Neural crest cell (in vitro differentiated cells): ENCODE measurements at regions not wholly inside any gene's neighbourhood (a gene's known extent, or its start where the extent isn't known, plus 50 kb on each side); places are given as distances from the start of the nearest gene placed in this dataset.

Source experiments
- DNase-seq: peaks from one replicate; pipeline ENCODE4 v3.0.0; 2021; ENCODE audit warnings: low read depth, mixed read lengths, low spot score
- H3K27ac Mint-ChIP-seq: one replicate; pipeline ENCODE4 v1.8.0; 2021; ENCODE audit warnings: mild to moderate bottlenecking, mixed read lengths; ENCODE audit not compliant: unreplicated experiment
- H3K27me3 Mint-ChIP-seq: 2 replicates; pipeline ENCODE4 v1.8.0; 2021; ENCODE audit warnings: low read depth, mild to moderate bottlenecking, mixed read lengths
- H3K36me3 Mint-ChIP-seq: 2 replicates; pipeline ENCODE4 v1.8.0; 2021; ENCODE audit warnings: low read depth, mild to moderate bottlenecking, mixed read lengths
- H3K4me1 Mint-ChIP-seq: 2 replicates; pipeline ENCODE4 v1.8.0; 2021; ENCODE audit warnings: mixed read lengths
- H3K4me3 Mint-ChIP-seq: one replicate; pipeline ENCODE4 v1.8.0; 2021; ENCODE audit warnings: mild to moderate bottlenecking, mixed read lengths
- H3K9me3 Mint-ChIP-seq: 2 replicates; pipeline ENCODE4 v1.8.0; 2021; ENCODE audit warnings: mixed read lengths
- CTCF ChIP-seq: fragments of 200-600 bp; sonication (generic); conservative IDR thresholded peaks from 2 replicates; pipeline ENCODE4 v1.5.0; 2021; ENCODE audit warnings: antibody characterized with exemption, mild to moderate bottlenecking

GRCh38 chr13:106052200-106052767 lies 483.2 kb downstream of the EFNB2 start:
- no peak for DNase-seq
- peak overlapping the region; percentile 29 for H3K27ac Mint-ChIP-seq

GRCh38 chr13:106049171-106049570 lies 486.3 kb downstream of the EFNB2 start:
- H3K4me3 Mint-ChIP-seq, result no peak overlapping the region
- TF ChIP-seq CTCF, result no peak
- peaks cover 2% of the 10 kb centered on the region for H3K36me3 Mint-ChIP-seq
- H3K27ac Mint-ChIP-seq, result no peak overlapping the region
- H3K4me1 Mint-ChIP-seq, result peaks cover 18% of the 10 kb centered on the region
- DNase-seq, result no peak
- H3K9me3 Mint-ChIP-seq, result peaks cover 2% of the 10 kb centered on the region
- no peaks in the 10 kb centered on the region for H3K27me3 Mint-ChIP-seq

More at GRCh38 chr13:106052200-106052767, 483.2 kb downstream of the EFNB2 start:
- Mint-ChIP-seq H3K4me3 (no peak overlapping the region), H3K4me1 (peaks cover 16% of the 10 kb centered on the region), H3K9me3 (peaks cover 5% of the 10 kb centered on the region), H3K27me3 (no peaks in the 10 kb centered on the region), H3K36me3 (peaks cover 2% of the 10 kb centered on the region)
- TF ChIP-seq CTCF, result no peak

- Mint-ChIP-seq H3K9me3 (peaks cover 2% of the 10 kb centered on the region), H3K36me3 (peaks cover 2% of the 10 kb centered on the region), H3K4me1 (peaks cover 24% of the 10 kb centered on the region), H3K4me3 (no peak overlapping the region), H3K27ac (no peak overlapping the region), H3K27me3 (no peaks in the 10 kb centered on the region)
- TF ChIP-seq CTCF, result no peak
- DNase-seq, result no peak
Measured at GRCh38 chr13:106048386-106048785, 487.1 kb downstream of the EFNB2 start.

GRCh38 chr13:106047859-106048258 lies 487.6 kb downstream of the EFNB2 start:
- no peak for DNase-seq
- Mint-ChIP-seq H3K27ac (no peak overlapping the region), H3K9me3 (peaks cover 2% of the 10 kb centered on the region), H3K4me1 (peaks cover 28% of the 10 kb centered on the region), H3K27me3 (no peaks in the 10 kb centered on the region), H3K36me3 (peaks cover 2% of the 10 kb centered on the region), H3K4me3 (no peak overlapping the region)
- no peak for TF ChIP-seq CTCF

GRCh38 chr13:106042996-106043581 lies 492.4 kb downstream of the EFNB2 start:
- H3K9me3 Mint-ChIP-seq, result no peaks in the 10 kb centered on the region
- DNase-seq, result no peak
- H3K36me3 Mint-ChIP-seq, result peaks cover 2% of the 10 kb centered on the region
- no peak for TF ChIP-seq CTCF
- H3K27me3 Mint-ChIP-seq, result no peaks in the 10 kb centered on the region
- H3K4me3 Mint-ChIP-seq, result no peak overlapping the region
- H3K4me1 Mint-ChIP-seq, result peaks cover 20% of the 10 kb centered on the region
- no peak overlapping the region for H3K27ac Mint-ChIP-seq
